ENCODE measurements at regions not wholly inside any gene's neighbourhood (a gene's known extent, or its start where the extent isn't known, plus 50 kb on each side); places are given as distances from the start of the nearest gene placed in this dataset.

GRCh38 chrX:39214387-39215126 is 413.3 kb downstream of the MID1IP1 start:
- no peak overlapping the region for H3K4me3 ChIP-seq
- H3K27me3 ChIP-seq, result no peaks in the 10 kb centered on the region
- H3K9me3 ChIP-seq, result peaks cover 0 to 6% of the 10 kb centered on the region in 2 donors
- no peaks in the 10 kb centered on the region for H3K4me1 ChIP-seq
- no peak for DNase-seq (ENCODE audit: low spot score)
- H3K27ac ChIP-seq, result no peak overlapping the region
- TF ChIP-seq CTCF (IDR thresholded peaks at IDR 0.05), result no peak
- no peaks in the 10 kb centered on the region for H3K36me3 ChIP-seq

GRCh38 chrX:39220952-39221351 is 419.7 kb downstream of the MID1IP1 start:
- H3K27ac ChIP-seq, result no peak overlapping the region
- H3K4me3 ChIP-seq, result no peak overlapping the region
- H3K4me1 ChIP-seq, result no peaks in the 10 kb centered on the region
- no peaks in the 10 kb centered on the region for H3K9me3 ChIP-seq
- no peaks in the 10 kb centered on the region for H3K27me3 ChIP-seq
- no peak for DNase-seq (ENCODE audit: low spot score)
- H3K36me3 ChIP-seq, result no peaks in the 10 kb centered on the region
- no peak for TF ChIP-seq CTCF (IDR thresholded peaks at IDR 0.05)

- Histone ChIP-seq H3K9me3 (no peaks in the 10 kb centered on the region), H3K4me1 (no peaks in the 10 kb centered on the region), H3K27ac (no peak overlapping the region), H3K4me3 (no peak overlapping the region), H3K27me3 (no peaks in the 10 kb centered on the region), H3K36me3 (no peaks in the 10 kb centered on the region)
- no peak for DNase-seq (ENCODE audit: low spot score)
- TF ChIP-seq CTCF (IDR thresholded peaks at IDR 0.05), result no peak
Measured at GRCh38 chrX:39222346-39223113, 421.3 kb downstream of the MID1IP1 start.

- no peak for DNase-seq (ENCODE audit: low spot score)
- H3K27ac ChIP-seq, result no peak overlapping the region
- no peak overlapping the region for H3K4me3 ChIP-seq
- no peaks in the 10 kb centered on the region for H3K4me1 ChIP-seq
- H3K27me3 ChIP-seq, result no peaks in the 10 kb centered on the region
- no peaks in the 10 kb centered on the region for H3K36me3 ChIP-seq
- H3K9me3 ChIP-seq, result no peaks in the 10 kb centered on the region
- no peak for TF ChIP-seq CTCF (IDR thresholded peaks at IDR 0.05)
Measured at GRCh38 chrX:39226251-39226650, 425.0 kb downstream of the MID1IP1 start.

- no peak overlapping the region for H3K4me3 ChIP-seq
- no peak for DNase-seq (ENCODE audit: low spot score)
- H3K27ac ChIP-seq, result no peak overlapping the region
- TF ChIP-seq CTCF (IDR thresholded peaks at IDR 0.05), result no peak
- no peaks in the 10 kb centered on the region for H3K36me3 ChIP-seq
- H3K4me1 ChIP-seq, result no peaks in the 10 kb centered on the region
- no peaks in the 10 kb centered on the region for H3K9me3 ChIP-seq
- no peaks in the 10 kb centered on the region for H3K27me3 ChIP-seq
Measured at GRCh38 chrX:39227371-39227770, 426.1 kb downstream of the MID1IP1 start.

All from right atrium auricular region (tissue), 2 donors.